NCI-H526 treated with DMSO at 0.1 percent for 48 hours (cell line): ENCODE measurements at regions not wholly inside any gene's neighbourhood (a gene's known extent, or its start where the extent isn't known, plus 50 kb on each side); places are given as distances from the start of the nearest gene placed in this dataset.
"Not testable (repeated sequence)": the region's sequence is repeated elsewhere in the genome, so short reads cannot be mapped to it uniquely, and the experiment has no call there.

Experiments
- DNase-seq: peaks from one replicate; lab custom pipeline; 2025; lab: John Stamatoyannopoulos, UW

GRCh38 chr1:219058891-219059820 is 114.5 kb upstream of the LYPLAL1 start:
- no peak for DNase-seq

DNA sequence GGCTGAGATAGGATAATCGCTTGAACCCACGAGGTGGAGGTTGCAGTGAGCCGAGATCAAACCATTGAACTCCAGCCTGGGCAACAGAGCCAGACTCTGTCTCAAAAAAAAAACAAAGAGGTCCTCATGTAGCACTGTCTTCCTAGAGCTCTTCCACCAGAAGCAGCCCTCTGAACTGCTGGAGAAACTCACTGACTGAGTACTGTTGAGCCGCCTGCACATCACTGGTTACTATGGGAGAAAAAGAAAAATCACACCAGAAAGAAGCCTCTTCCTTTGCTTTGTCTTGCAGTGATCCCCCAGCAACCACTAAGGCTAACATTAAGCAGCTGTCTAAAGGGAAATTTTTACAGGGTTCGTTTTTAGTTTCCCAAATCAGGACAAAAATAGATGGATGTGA is 112.9 kb upstream of the LYPLAL1 start:
- DNase-seq = no peak

DNA sequence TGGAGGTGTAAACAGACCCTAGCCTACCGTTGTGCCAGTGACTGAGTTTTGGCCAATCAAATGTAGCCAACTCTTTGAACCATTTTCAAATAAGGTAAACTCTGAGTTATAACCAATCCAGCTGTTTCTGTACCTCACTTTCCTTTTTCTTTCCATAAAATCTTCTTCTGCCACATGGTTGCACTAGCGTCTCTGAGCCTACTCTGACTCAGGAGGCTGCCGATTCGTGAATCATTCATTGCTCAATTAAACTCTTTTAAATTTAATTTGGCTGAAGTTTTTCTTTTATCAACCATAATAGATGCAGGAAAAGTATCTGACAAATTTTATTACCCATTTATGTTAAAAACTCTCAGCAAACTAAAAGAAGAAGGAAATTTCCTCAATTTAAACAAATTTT is 111.5 kb upstream of the LYPLAL1 start:
- DNase-seq = no peak

DNA sequence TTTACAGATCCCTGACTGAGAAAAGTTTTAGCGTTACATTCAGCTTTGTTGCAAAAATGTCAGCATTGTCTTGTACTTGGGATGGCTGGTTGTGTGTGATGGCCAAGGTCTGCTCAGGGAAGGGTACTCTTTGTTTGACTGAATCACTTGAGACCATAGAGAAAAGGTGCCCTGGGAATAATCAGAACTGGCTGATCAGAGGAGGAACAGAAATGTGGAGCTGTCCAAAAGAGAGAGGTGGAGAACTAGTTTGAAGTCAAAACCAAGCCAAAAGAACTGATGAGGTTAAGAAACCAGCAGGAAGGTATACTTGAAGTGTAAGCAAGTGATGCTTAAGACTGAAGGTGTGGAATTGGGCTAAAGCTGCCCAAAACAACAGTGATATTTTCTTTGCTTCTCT is 107.6 kb upstream of the LYPLAL1 start:
- DNase-seq = no peak

DNA sequence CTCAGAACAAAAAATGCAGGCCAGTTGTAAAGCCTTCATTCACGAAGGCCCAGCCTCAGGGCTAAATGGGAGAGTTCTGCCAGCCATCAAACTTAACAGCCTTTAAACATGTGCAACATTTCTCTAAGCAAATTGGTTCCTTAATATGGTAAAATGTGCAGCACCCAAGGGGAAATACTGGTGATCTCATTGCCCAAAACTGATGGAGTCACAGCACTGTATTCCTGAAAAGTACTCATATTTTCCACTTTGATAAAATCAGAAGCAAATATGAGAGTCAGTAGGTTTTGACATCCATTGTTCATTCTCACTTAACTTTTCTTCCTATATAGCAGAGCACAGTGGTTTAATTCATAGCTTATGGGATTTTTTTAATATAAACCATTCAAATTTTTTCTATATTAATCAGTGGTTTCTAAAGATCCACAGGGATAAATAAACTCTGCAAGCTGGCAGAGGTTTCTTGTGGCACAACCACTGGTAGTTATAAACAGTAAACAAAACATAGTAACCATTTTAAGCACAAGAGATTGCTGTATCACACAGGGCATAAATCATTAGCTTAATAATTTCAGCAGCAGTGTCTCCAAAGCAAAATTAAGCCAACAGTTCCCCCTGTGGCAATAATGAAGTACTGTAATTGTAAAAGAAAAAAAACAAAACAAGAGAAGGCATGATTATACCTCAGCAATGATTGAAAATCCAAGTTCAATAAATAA is 106.9 kb upstream of the LYPLAL1 start:
- DNase-seq = no peak

- DNase-seq = no peak
Observed at GRCh38 chr1:219067350-219067712, 106.3 kb upstream of the LYPLAL1 start.

DNA sequence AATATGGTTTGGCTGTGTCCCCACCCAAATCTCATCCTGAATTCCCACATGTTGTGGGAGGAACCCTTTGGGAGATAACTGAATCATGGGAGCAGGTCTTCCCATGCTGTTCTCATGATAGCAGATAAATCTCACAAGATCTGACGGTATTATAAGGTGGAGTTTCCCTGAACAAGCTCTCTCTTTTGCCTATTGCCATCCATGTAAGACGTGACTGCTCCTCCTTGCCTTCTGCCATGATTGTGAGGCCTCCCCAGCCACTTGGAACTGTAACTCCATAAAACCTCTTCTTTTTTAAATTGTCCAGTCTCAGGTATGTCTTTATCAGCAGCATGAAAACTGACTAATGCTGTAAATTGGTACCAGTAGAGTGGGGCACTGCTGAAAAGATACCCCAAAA is 103.3 kb upstream of the LYPLAL1 start:
- DNase-seq = not testable (repeated sequence)

DNA sequence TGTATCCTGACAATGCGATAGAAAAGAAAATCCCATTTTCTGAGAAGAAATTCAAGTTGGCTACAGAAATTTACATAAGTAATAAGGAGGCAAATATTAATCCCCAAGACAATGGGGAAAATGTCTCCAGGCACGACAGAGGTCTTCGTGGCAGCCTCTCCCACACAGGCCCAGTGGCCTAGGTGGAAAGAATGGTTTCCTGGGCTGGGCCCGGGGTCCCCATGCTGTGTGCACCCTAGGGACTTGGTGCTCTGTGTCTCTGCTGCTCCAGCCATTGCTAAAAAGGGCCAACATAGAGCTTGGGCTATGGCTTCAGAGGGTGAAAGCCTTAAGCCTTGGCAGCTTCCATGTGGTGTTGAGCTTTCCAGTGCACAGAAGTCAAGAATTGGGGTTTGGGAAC is 102.5 kb upstream of the LYPLAL1 start:
- DNase-seq = no peak

DNA sequence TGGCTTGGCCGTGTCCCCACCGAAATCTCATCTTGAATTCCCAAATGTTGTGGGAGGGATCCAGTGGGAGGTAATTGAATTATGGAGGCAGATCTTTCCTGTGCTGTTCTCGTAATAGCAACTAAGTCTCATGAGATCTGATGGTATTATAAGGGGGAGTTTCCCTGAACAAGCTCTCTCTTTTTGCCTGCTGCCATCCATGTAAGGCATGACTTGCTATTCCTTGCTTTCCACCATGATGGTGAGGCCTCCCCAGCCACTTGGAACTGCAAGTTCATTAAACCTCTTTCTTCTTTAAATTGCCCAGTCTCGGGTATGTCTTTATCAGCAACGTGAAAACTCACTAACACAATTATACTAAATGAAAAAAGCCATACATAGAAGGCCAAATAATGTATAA is 101.3 kb upstream of the LYPLAL1 start:
- no peak for DNase-seq

- DNase-seq = no peak
Observed at GRCh38 chr1:219074084-219074728, 99.5 kb upstream of the LYPLAL1 start.

- DNase-seq = no peak
Observed at GRCh38 chr1:219075121-219075879, 98.4 kb upstream of the LYPLAL1 start.

DNA sequence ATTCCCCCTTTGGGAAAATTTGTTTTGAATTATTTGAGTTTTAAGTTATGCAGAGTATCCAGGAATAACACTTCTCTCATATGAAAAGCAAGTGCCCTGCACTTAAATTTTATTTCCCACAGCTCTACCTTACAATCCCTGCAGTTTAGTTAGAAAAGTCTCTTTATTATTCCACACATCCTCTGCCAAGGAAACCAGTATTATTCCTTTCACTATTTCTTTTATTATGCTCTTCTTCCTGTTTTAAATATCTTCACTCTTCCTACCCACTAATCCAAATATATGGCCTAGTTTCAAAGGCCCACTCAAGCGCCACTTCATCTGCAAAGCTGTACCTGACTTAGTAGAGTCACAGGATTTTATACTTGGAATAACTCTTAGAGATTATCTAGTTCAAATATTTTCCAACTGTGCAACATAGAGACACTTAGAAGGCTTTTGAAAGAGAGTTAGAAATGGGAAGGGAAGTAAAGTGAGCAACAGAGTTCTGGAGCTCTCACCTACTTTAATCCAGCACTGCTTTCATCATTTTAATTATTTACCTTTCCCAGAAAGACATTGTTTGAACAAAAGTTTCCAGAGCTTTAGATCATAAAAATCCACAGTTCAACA is 97.2 kb upstream of the LYPLAL1 start:
- DNase-seq = no peak

- not testable (repeated sequence) for DNase-seq
Observed at GRCh38 chr1:219077767-219078166, 95.9 kb upstream of the LYPLAL1 start.

DNA sequence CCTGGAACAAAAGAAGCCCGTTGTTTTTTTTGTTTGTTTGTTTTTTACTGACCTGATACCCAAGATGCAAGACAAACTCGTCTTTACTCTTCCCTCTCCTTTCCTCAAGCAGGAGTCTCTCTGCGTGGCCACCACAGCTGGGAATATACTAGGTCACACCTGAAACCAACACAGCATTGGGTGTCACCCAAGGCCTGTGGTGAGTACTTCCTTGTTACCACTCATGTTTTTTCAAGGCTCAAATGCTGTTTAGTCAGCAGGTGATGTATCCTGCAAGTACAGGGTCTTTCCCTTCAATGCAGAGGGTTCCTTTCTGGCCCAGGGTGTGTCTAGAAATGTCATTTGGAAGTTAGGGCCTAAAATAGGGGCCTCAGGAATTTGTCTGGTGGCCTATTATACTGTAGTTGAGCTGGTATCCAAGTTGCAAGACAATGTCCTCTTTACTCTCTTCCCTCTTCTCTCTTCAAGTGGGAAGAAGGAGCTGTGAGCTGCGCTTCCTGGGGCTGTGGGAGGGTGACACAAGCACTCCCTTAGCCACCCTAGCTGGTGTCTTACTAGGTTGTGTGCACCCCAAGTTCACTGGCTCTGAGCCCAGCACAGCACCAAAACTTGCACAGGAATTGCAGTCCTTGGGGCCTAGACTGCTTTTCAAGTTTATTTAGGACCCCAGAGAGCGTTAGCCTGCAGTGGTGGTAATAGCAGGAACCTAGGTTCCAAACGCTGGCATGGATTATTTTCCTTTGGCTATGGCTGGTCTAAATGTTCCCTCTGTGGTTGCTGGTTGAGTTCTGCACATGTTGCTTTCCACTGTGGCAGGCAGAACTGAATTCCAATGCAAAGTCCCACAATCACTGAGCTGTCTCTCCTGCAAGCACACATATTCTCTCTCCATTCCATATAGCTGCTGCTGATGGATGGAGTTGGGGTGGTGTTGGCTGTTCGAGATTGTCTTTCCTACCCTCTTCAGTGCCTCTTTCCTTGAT is 91.4 kb upstream of the LYPLAL1 start:
- DNase-seq = no peak

GRCh38 chr1:219083631-219084030 is 90.0 kb upstream of the LYPLAL1 start:
- no peak for DNase-seq

DNA sequence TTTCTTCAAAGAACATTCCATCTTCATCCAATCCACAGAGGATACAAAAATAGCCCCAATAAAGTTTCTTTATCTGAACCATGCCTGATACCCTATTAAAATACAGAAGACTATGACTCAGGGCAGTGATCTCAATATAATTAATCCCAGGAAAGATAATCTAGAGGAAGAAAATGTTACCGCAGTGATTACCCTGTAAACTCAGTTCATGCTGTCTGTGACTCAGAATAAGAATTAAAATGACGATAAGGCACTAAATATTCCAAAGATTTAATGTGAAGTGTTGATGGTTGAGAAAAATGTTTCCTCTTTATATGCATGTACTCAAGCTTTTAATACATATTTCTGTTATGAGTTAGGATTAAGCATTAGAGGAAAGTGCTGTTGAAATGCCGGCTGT is 88.6 kb upstream of the LYPLAL1 start:
- DNase-seq = no peak

DNA sequence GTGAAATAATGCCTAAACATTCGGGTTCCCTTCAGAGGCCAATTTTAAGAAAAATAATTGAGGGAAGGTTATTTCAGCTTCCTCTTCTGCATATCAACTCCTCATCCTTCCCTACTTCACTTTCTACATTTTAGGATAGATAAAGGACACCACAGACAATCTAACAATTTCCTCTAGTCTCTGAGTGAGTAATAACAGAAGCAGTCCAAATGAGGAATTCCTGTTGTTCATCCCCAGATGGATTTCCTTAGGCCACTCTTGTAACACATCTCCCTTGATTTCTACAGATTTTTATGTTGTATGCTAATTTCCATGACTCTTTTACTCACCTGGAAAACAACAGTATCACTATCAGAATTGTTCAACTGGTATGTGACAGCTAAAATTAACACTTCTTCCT is 87.7 kb upstream of the LYPLAL1 start:
- DNase-seq = no peak

- no peak for DNase-seq
Observed at GRCh38 chr1:219086956-219087469, 86.7 kb upstream of the LYPLAL1 start.

DNA sequence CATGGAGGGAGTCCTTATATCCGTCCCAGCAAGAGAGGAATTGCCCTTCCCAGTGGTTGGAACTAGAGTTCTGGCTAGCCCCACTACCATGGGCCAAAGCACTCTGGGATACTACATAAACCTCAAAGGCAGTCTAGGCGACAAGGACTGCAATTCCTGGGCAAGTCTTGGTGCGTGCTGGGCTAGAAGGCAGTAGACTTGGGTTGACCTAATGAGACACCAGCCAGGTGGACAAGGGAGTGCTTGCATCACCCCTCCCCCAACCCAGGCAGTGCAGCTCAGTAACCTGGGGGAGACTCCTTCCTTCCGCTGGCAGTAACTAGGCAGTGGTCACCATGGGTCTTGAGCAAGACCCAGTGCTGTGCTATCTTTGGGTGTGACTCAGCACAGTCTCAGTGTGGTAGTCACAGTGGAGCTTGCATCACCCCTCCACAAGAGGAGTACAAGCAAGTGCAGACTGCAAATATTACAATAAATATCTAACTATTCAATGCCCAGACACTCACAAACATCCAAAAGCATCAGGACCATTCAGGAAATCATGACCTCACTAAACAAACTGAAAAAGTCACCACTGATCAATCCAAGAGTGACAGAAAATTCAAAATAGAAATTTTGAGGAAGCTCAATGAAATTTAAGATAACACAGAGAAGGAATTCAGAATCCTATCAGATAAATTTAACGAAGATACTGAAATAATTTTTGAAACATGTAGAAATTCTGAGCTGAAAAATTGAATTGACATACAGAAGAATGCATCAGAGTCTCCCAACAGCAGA is 84.7 kb upstream of the LYPLAL1 start:
- no peak for DNase-seq
